HG03097 (cell line): ENCODE measurements at regions not wholly inside any gene's neighbourhood (a gene's known extent, or its start where the extent isn't known, plus 50 kb on each side); places are given as distances from the start of the nearest gene placed in this dataset.
A peak's percentile ranks its signal among the peaks of the same experiment; 100 is the strongest.

ENCODE experiments used
- ATAC-seq: cut with Tn5 transposase; IDR thresholded peaks from one replicate; pipeline ENCODE4 v1.9.1; 2021; ENCODE audit not compliant: unreplicated experiment, low FRiP score

DNA sequence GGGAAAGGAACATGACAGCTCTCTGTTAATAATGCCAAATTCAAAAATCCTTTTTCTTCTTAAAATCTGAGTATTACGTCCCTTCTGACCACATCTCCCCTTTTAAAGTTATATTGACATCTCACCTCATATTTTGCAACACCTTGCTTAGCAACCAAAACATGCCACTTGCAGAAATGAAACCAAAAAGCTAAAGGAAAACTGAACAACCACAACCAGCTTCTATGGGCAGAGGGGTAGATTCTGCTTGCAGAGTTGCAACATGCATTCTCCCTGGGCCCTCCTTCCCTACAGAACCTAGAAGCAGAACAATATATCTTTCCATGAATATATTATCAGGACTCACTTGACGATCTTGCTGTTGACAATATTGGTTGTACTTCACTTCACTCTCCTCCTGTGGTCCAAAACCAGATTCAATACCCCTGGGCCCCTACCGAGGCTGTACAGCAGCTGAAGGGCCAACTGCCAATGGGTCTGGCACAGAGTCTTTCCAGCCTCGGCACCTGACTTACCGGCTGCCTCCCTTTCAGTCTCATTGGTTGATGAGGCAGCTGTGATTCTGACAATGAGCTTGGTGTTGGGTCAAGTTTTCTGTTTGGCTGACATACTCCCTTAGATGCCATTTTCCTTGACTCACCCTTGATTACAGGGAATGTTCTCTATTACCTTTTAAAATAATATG, 616.6 kb downstream of the ZEB2 start:
- no peak for ATAC-seq

DNA sequence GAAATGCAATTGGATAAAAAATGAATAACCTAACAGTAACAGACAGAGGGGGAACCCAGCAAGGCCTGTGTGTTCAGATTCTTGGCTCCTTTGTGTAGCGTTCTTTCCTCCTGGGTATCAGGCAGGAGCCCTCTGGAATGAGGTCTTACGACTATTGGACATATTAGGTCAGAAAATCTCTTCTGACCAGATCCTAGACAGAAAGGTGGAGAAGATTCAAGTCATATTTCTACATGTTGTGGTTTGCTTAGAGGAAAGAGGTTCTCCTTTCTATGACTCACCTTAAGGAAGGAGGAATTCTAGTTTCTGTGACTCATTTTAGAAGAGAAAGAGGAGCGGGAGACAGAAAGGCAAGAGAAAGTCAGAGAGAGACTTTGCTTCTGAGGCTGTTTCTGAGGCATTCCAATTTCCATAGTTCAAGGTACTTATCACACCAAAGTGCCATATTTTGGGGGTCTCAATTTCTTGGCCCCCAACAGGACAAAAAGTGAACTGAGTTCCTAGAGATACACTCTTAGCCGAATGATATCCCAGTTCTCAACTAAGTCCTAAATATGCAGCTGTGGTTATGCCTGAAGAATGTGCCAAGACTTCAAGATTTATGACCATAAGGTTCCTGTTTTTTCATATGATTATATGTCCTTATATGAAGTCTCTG, 618.6 kb downstream of the ZEB2 start:
- peak; percentile 78 for ATAC-seq

DNA sequence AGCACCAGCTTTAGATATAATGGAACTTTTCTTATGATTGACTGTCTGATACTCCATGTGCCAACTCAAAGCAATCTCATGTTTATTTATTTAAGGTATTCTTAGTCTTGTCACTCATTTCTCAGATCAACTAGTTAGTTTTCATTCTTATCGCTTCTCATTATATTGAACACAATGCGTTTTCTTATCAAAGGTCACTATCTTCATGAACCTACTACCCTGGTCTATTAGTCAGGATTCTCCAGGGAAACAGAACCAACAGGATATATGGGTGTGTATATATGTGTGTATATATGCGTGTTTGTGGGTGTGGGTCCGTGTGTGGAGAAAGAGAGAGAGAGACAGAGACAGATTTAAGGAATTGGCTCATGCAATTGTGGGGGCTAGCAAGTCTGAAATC, 619.9 kb downstream of the ZEB2 start:
- ATAC-seq: no peak

DNA sequence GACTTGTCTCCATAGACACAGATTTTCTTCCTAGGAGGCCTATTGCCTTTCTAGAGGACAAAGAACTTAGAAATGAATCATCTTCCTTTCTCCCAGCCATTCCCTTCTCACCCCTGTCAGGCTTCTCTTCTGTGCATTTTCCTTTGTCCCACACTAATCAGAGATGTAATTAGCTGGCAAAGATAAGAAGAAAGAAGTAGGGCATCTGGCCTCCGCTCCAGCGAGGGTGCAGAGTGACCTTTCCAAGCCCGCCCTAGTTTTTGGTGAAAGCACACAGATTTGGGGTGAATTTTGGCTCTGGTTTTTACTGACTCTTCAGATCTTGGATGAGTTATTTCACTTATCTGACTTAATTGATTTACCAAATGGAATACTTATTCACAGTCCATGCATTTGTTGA, 626.5 kb downstream of the ZEB2 start:
- ATAC-seq: no peak

DNA sequence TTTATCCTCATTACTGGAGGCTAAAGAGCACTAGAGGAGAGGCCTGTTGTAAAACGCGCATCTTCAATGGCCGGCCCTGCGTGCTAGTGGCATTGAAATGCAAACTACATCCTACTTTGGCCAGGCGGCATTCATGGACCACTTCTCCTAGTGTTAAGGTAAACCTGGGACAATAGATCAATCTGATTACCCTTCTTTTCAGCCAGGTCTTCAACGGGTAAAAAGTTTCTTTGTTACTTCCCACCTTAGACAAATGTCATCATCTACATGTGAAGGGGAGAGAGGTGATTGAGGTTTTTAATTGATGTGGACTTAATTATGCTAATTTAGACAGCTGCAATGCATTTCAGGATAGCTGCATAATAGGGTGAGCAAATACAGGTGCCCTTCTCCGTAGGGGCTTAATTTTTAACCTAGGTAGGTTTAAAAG, 628.0 kb downstream of the ZEB2 start:
- ATAC-seq: no peak

DNA sequence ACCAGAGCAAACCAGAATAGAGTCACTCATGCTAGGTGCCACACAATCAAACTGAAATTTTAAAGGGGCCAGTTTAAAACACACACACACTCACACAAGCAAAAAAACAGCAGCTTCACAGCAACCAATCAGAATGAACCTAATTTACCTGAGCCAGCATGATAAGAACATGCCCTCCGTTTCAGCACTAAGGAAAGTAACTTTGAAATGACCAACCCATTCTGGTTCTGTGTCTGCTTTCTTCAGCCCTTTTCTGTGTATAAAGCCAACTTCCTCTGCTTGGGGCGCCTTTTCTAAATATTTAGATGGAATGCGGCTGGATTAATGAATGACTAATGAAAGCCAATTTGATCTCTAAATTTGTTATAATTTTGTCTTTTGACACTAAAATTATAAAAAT, 629.1 kb downstream of the ZEB2 start:
- ATAC-seq: no peak

DNA sequence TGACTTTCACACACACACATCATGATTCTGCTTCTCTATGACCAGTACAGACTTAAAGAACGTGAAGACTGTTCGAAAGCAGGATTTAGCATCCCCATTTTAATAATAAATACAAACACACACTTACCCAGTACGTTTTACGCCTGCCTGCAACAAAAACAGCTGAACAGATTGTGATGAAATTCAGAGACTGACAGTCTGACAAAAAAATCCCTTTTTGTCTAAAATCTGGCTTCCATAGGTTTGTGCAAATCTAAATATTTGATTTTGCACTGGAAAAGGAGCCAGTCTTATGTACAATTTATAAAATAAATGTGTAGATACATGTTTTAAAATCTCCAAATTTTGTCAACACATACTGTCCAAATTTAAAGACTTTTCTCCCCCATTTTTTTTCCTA, 630.7 kb downstream of the ZEB2 start:
- no peak for ATAC-seq

DNA sequence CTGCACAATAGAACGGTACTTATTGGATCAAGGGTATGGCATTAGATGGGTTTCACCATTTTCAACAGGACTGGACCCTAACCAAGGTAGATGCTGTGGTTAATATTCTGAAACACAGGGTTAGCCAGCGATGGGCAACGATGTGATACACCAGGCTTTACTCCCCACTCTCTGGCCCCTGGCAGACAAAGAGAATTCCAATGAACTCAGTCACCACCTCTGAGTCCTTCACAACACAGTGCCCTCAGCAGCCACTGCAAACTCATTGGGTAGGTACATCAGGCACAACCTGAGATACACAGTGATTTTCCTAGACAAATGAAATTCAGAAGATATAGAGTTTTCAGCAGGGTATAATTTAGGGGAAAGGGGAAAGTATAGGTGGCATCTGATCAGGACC, 634.5 kb downstream of the ZEB2 start:
- ATAC-seq: no peak

DNA sequence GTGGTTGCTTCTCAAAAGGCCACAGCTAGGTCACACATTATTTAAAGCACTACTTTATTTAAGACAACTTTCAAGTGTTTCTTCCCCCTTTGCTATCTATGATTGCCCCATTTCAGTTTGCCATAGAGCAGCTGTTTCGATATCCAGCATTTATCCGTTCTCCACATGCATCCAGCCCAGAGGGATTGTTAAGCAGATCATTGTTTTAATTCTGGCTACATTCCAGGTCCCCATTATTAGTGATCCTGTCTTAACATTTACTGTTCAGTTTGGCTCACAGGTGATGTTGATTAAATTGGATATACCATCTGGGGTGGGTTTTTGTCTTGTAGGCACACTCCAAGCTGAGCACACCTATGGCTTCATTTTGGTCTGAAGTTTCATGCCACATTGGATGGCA, 638.7 kb downstream of the ZEB2 start:
- no peak for ATAC-seq

DNA sequence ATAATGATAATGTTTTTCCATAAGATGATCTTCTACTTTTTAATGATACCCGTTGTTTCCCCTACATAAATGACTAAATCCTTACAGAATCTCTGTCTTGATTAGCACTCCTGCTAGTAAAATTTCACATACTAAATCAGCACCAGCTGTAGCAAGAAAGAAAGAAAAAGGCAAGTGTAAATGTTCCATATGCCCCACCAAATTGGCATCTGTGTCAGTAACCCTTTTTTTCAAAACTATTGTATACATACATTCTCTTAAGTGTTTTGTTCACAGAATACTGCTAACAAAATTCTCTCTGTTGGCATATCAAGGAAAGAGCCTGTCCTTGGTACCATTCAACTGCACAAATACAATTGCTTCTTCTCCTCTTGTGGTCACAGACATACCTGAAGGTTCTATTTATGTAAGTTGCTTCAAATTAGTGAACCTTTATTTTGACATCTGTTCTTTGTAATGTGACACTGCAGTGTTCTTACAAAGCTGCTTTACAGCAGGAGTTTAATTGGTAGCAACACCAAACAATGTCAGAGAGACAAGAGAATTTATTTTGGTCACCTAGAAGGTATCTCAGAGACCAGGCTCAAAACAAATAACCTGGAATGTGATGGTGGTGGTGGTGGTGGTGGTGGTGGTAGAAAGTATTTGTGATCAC, 641.9 kb downstream of the ZEB2 start:
- ATAC-seq: no peak

DNA sequence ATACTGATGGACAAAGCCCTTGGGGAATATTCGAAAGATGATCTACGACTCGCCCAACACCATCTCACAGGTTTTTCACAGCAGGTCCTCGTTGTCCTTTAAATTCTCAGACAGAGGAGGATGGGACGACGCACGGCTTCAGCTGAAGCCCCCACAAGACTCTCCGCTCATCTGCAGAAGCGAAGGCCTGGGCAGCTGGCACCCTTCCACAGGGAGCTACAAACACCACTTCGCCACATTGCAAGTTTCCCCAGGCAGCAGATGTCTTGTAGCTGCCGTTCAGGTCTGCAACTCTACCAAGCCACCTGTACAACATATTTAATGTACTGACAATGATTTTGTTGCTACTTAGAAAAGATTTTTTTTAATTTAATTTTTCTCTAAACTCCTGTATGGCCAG, 642.9 kb downstream of the ZEB2 start:
- ATAC-seq: no peak

DNA sequence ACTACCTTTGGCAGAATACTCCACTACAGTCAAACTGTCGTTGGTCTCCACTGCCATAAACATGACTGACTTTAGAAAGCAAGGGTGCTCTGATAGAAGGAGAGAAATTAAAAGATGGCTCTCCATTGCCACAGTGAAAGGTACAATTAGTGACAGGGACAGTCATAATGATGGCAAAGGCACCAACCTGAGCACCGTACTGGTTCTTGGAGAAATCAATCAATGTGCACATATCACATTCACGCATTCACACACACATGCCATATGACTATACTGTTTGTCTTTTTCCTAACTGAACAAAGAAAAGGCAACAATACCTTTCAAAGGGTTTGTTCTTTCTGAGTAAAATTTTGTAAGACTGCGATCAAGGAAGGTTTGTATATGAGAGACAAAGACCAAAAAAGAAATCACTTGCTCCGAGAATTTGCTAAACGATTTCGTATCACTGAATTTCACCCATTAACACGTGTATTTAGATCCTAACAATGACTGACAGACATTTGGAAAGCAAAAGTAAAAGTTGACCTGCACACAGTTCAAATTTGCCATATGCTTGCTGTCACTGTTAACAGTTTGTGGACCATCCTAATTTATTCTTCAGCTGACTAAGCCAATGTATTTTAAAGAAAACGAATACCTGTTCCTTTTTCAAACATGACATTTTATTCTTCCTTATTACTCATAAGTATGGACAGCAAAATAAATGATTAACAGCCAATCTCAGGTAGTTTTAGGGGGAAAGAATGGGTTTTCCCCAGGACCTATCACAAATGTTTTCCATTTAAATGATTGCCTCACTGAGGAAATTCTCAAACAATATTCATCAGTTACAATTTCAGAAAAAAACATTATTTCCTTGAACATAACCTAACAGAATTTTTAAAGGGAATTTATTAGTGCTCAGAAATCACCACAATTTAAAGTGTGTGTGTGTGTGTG, 644.4 kb downstream of the ZEB2 start:
- no peak for ATAC-seq

DNA sequence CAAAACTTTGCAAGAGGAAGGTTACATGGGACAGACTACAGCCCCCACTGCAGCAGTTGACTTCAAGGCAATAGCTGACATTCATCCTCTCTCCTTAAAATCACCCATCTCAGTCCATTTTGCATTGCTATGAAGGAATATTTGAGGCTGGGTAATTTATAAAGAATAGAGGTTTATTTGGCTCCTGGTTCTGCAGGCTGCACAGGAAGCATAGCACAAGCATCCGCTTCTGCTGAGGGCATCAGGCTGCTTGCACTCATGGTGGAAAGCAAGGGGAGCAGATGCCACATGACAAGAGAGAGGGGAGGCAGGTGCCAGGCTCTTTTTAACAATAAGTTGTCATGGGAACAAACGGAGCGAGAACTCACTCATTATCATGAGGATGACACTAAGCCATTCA, 646.0 kb downstream of the ZEB2 start:
- ATAC-seq: no peak

DNA sequence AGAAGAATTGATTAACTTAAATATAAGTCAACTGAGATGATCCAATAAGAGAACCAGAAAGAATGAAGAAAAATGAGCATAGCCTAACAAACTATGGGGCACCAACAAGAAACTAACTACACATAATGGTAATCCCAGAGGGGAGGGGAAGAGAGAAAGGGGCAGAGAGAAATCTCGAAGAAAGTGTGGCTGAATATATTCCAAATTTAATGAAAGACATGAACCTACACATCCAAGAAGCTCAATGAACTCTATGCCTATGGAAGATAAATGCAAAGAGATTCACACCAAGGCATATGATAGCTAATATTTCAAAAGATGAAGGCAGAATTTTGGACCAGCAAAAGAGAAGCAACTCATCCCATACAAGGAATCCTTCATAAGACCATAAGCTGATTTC, 649.2 kb downstream of the ZEB2 start:
- ATAC-seq: no peak

DNA sequence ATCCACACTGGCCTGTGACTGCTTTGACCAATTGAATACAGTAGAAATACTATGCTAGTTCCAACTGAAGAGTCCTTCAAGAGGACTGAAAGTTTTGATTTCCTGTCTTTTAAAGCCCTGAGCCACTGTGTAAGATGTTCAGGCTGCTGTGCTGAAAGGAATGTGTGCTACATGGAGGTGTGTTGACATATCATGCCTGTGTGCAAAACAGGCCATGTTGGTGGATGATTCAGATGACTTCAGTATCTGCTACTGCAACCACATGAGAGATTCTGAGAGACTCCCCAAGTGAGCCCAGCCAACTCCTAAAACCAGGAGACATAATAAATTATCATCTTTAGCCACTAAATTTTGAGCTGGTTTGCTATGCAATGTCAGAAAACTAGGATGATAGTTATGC, 662.9 kb downstream of the ZEB2 start:
- ATAC-seq: no peak

DNA sequence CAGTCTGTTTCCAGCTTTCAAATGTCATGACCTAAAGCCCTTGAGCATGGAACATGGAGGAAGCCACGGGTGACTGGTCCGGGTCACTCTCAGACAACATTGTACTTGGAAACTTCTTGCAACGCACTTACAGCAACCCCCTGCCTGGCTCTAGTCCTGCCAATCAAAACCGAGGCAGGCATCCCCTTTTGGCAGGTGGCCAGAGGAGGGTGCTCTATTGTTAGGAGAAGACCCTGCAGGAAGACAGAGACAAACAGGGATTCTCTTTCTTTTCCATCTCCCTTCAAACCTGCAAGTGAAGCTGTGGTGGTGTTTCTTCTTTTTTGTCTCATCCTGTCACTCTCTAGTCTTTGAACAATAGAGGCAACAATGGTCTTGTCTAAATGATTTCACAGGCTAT, 667.2 kb downstream of the ZEB2 start:
- no peak for ATAC-seq

DNA sequence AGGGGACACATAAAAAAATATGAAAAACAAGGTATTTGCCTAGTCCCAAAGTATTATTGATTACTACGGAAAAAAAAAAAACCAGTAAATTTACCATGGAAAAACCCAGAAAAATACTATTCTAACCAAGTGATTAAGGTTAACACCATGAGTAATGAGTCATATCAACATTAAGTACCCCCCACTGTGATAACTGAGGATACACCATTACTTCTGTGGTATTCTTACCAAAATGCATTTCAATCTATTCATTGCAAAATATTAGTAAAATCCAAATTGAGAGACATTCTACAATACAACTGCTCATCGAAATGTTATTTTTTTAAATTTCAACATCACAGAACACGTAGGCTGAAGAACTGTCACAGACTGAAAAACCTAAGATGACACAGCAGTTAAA, 669.8 kb downstream of the ZEB2 start:
- no peak for ATAC-seq

DNA sequence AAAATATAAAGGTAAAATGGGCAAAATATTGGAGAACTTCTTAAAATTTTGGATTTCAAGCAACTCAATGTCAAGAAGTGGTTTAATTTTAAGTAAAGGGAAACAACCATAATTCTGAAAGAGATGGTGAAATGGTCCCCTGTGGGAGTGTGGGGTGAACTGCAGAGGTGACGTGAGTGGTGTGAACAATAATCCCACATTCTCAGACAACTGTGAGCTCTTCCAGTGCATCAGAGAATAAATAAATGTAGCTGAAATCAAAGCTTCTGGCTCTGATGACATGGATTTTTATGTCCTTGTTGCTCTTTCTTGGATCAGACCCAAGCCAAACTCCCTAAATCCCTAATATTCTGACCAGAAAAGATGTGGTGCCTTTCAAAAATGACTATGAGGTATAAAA, 672.7 kb downstream of the ZEB2 start:
- ATAC-seq: no peak

DNA sequence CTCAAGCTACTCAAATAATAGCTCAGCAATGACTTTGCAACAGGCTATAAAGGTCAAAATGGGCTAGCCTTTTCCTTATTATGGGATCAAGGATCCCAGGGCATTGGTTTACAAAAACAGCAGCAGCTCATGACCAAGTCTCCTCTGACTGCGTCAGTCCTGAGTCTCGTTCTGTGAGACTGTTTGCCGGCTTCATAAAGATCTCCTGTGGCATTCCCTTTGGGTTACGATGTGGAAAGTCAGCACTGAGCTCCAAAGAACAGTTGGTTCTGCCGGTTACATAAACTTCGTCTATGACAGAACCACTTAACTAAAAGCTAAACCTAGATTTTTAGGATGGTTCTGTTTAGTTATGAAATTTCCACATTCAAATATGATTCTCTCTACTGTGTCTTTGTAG, 674.9 kb downstream of the ZEB2 start:
- ATAC-seq: no peak

DNA sequence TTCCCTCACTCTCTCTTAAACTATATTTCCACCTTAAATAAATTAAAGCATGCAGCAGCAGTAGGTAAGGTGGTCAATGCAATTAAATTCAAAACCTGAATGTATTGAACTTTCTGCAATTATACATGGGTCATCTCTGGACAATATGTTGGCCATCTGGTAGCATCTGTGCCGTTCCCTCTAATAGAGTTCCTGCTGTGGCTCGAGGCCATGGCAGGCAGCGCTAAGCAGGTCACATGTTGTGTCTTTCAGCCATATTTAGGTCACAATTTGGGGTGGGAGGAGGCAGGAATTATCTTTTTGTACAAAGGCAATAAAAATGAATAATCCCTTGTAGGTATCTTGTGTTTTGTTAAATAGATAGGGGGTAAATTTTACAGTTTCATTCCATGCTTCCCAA, 676.2 kb downstream of the ZEB2 start:
- ATAC-seq: no peak

DNA sequence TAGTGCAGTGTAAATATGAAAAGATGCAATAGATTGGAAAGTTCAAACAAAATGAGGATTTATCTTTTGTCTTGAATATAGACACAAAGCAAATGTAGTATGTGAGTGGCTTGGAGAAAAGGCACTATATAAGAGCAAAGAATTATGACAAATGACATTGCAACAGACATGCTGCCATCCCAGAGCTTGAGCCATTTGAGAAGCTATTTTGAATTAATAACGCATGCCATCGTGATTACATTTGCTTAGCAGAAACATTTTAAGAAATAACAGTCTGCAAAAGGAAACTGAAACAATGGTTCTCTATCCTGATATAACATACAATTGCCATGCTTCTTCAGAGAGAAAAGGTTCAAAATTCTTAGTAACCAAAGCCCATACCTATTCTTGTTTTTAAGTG, 677.1 kb downstream of the ZEB2 start:
- ATAC-seq: no peak
